Tibial nerve (tissue), 4 donors: ENCODE measurements at regions not wholly inside any gene's neighbourhood (a gene's known extent, or its start where the extent isn't known, plus 50 kb on each side); places are given as distances from the start of the nearest gene placed in this dataset.

Source experiments
- EP300 ChIP-seq, 2 donors: sonication (generic); formaldehyde crosslinking; IDR thresholded peaks; one replicate each; pipeline ENCODE4 v1.6.1; 2017; ENCODE audit warnings: antibody characterized with exemption in 2 of 2, mild to moderate bottlenecking in 1 of 2
- POLR2A ChIP-seq, 2 donors: fragments of 450-650 bp; IDR thresholded peaks; one replicate each; pipeline ENCODE4 v1.6.1; 2017; ENCODE audit warnings: antibody characterized with exemption in 2 of 2, mild to moderate bottlenecking in 2 of 2, moderate library complexity in 2 of 2
- TF ChIP-seq, protein P1 (sequence below), 5 experiments: fragments of 200-600 bp in 3 of 5; fragments of 450-650 bp in 2 of 5; sonication (generic) in 3 of 5; IDR thresholded peaks; one replicate each; pipeline ENCODE4 v1.5.1; 2016 to 2019; ENCODE audit warnings: antibody characterized with exemption in 5 of 5, mild to moderate bottlenecking in 3 of 5, moderate library complexity in 2 of 5

DNA sequence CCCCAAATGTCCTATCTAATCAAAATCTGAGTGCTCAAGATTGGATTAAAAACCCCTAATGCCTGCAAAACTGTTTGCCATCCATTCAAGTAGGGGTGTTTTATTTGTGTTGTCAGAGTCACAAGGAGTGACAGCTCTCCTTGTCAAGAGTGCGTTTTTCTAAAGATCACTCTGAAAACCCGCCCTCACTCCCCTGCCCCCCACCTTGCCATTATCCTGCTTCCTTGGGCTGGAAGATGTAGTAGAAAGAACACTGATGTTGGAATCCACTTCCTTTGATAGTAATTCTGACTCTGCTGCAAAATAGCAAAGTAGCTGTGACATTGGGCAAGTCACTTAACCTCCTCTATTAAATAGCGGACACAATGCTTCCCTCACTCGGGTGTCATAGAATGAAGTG is 155.6 kb downstream of the TSN start:
- TF ChIP-seq, protein P1, sequence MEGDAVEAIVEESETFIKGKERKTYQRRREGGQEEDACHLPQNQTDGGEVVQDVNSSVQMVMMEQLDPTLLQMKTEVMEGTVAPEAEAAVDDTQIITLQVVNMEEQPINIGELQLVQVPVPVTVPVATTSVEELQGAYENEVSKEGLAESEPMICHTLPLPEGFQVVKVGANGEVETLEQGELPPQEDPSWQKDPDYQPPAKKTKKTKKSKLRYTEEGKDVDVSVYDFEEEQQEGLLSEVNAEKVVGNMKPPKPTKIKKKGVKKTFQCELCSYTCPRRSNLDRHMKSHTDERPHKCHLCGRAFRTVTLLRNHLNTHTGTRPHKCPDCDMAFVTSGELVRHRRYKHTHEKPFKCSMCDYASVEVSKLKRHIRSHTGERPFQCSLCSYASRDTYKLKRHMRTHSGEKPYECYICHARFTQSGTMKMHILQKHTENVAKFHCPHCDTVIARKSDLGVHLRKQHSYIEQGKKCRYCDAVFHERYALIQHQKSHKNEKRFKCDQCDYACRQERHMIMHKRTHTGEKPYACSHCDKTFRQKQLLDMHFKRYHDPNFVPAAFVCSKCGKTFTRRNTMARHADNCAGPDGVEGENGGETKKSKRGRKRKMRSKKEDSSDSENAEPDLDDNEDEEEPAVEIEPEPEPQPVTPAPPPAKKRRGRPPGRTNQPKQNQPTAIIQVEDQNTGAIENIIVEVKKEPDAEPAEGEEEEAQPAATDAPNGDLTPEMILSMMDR (IDR thresholded peaks at IDR 0.05): no peak
- no peak for TF ChIP-seq POLR2A (IDR thresholded peaks at IDR 0.05)
- no peak for TF ChIP-seq EP300 (IDR thresholded peaks at IDR 0.05)
